ENCODE measurements at regions not wholly inside any gene's neighbourhood (a gene's known extent, or its start where the extent isn't known, plus 50 kb on each side); places are given as distances from the start of the nearest gene placed in this dataset.

- no peak for DNase-seq (ENCODE audit: low read depth)
Observed at GRCh38 chr15:70473581-70474370, 289.6 kb downstream of the UACA start.

GRCh38 chr15:70471517-70471916 is 291.8 kb downstream of the UACA start:
- DNase-seq (ENCODE audit: low read depth) = no peak

GRCh38 chr15:70470556-70471191 is 292.7 kb downstream of the UACA start:
- no peak for DNase-seq (ENCODE audit: low read depth)

- DNase-seq (ENCODE audit: low read depth) = no peak
Observed at GRCh38 chr15:70469651-70470555, 293.5 kb downstream of the UACA start.

GRCh38 chr15:70469182-70469581 is 294.2 kb downstream of the UACA start:
- DNase-seq (ENCODE audit: low read depth) = no peak

GRCh38 chr15:70466895-70467529 is 296.3 kb downstream of the UACA start:
- DNase-seq (ENCODE audit: low read depth) = peak; percentile 72

GRCh38 chr15:70466305-70466704 is 297.1 kb downstream of the UACA start:
- DNase-seq (ENCODE audit: low read depth) = no peak

GRCh38 chr15:70465812-70466211 is 297.5 kb downstream of the UACA start:
- DNase-seq (ENCODE audit: low read depth) = no peak

GRCh38 chr15:70463453-70463834 is 299.9 kb downstream of the UACA start:
- DNase-seq (ENCODE audit: low read depth) = no peak

GRCh38 chr15:70461992-70462391 is 301.4 kb downstream of the UACA start:
- DNase-seq (ENCODE audit: low read depth) = no peak

- DNase-seq (ENCODE audit: low read depth) = no peak
Observed at GRCh38 chr15:70461017-70461416, 302.3 kb downstream of the UACA start.

GRCh38 chr15:70459312-70459711 is 304.0 kb downstream of the UACA start:
- no peak for DNase-seq (ENCODE audit: low read depth)

- DNase-seq (ENCODE audit: low read depth) = no peak
Observed at GRCh38 chr15:70453766-70454165, 309.6 kb downstream of the UACA start.

GRCh38 chr15:70453238-70453637 is 310.1 kb downstream of the UACA start:
- no peak for DNase-seq (ENCODE audit: low read depth)

GRCh38 chr15:70451821-70452653 is 311.3 kb downstream of the UACA start:
- DNase-seq (ENCODE audit: low read depth) = no peak

GRCh38 chr15:70450142-70450443 is 313.3 kb downstream of the UACA start:
- no peak for DNase-seq (ENCODE audit: low read depth)

- DNase-seq (ENCODE audit: low read depth) = no peak
Observed at GRCh38 chr15:70449311-70450141, 313.8 kb downstream of the UACA start.

GRCh38 chr15:70447928-70448698 is 315.2 kb downstream of the UACA start:
- no peak for DNase-seq (ENCODE audit: low read depth)

- DNase-seq (ENCODE audit: low read depth) = no peak
Observed at GRCh38 chr15:70447521-70447920, 315.8 kb downstream of the UACA start.

GRCh38 chr15:70447081-70447480 is 316.3 kb downstream of the UACA start:
- no peak for DNase-seq (ENCODE audit: low read depth)

Data from Daoy (cell line).